Skeletal muscle satellite cell (primary cell): ENCODE measurements at regions not wholly inside any gene's neighbourhood (a gene's known extent, or its start where the extent isn't known, plus 50 kb on each side); places are given as distances from the start of the nearest gene placed in this dataset.
"Not testable (repeated sequence)": the region's sequence is repeated elsewhere in the genome, so short reads cannot be mapped to it uniquely, and the experiment has no call there.

ENCODE experiments used
- H3K27me3 ChIP-seq: 2 replicates; pipeline ENCODE4 v1.7.0; 2013; ENCODE audit warnings: low read length; ENCODE audit not compliant: control insufficient read depth, insufficient read depth
- H3K36me3 ChIP-seq: 2 replicates; pipeline ENCODE4 v1.7.0; 2013; ENCODE audit warnings: mild to moderate bottlenecking, control low read depth, low read length; ENCODE audit not compliant: insufficient read depth
- H3K4me1 ChIP-seq: 2 replicates; pipeline ENCODE4 v1.7.0; 2013; ENCODE audit warnings: low read length; ENCODE audit not compliant: control insufficient read depth, insufficient read depth
- H3K4me2 ChIP-seq: 2 replicates; pipeline ENCODE4 v1.7.0; 2013; ENCODE audit warnings: mild to moderate bottlenecking, low read length
- H3K4me3 ChIP-seq: 2 replicates; pipeline ENCODE4 v1.7.0; 2013; ENCODE audit warnings: low read length
- H3K9ac ChIP-seq: 2 replicates; pipeline ENCODE4 v1.7.0; 2013; ENCODE audit warnings: mild to moderate bottlenecking, low read depth, low read length, moderate library complexity
- H3K9me3 ChIP-seq: replicated peaks from 2 replicates; pipeline ENCODE4 v1.7.0; 2013; ENCODE audit warnings: mild to moderate bottlenecking, control low read depth, low read length

GRCh38 chr15:99494536-99495233 is 71.1 kb upstream of the MEF2A start:
- H3K27me3 ChIP-seq, H3K4me1 ChIP-seq, H3K9ac ChIP-seq, H3K9me3 ChIP-seq, H3K4me2 ChIP-seq, H3K4me3 ChIP-seq, H3K36me3 ChIP-seq: not testable (repeated sequence)

- Histone ChIP-seq H3K4me3 (no peak overlapping the region), H3K4me1 (no peaks in the 10 kb centered on the region), H3K9me3 (no peaks in the 10 kb centered on the region), H3K9ac (no peak overlapping the region), H3K36me3 (no peaks in the 10 kb centered on the region), H3K4me2 (no peak overlapping the region), H3K27me3 (no peaks in the 10 kb centered on the region)
Measured at GRCh38 chr15:99495430-99496301, 70.1 kb upstream of the MEF2A start.

GRCh38 chr15:99496302-99496629 is 69.5 kb upstream of the MEF2A start:
- no peaks in the 10 kb centered on the region for H3K9me3 ChIP-seq
- H3K4me1 ChIP-seq = no peaks in the 10 kb centered on the region
- H3K27me3 ChIP-seq = no peaks in the 10 kb centered on the region
- no peaks in the 10 kb centered on the region for H3K36me3 ChIP-seq
- H3K4me2 ChIP-seq = no peak overlapping the region
- H3K4me3 ChIP-seq = no peak overlapping the region
- H3K9ac ChIP-seq = no peak overlapping the region

GRCh38 chr15:99502182-99502581 is 63.6 kb upstream of the MEF2A start:
- Histone ChIP-seq H3K4me3 (no peak overlapping the region), H3K27me3 (no peaks in the 10 kb centered on the region), H3K9ac (no peak overlapping the region), H3K4me2 (no peak overlapping the region), H3K4me1 (peaks cover 14% of the 10 kb centered on the region), H3K9me3 (no peaks in the 10 kb centered on the region), H3K36me3 (no peaks in the 10 kb centered on the region)

GRCh38 chr15:99502661-99503060 is 63.1 kb upstream of the MEF2A start:
- Histone ChIP-seq H3K9ac (no peak overlapping the region), H3K4me3 (no peak overlapping the region), H3K4me2 (no peak overlapping the region), H3K27me3 (no peaks in the 10 kb centered on the region), H3K9me3 (no peaks in the 10 kb centered on the region), H3K36me3 (no peaks in the 10 kb centered on the region), H3K4me1 (peaks cover 19% of the 10 kb centered on the region)

GRCh38 chr15:99503411-99503810 is 62.4 kb upstream of the MEF2A start:
- Histone ChIP-seq H3K36me3 (no peaks in the 10 kb centered on the region), H3K9ac (no peak overlapping the region), H3K4me2 (no peak overlapping the region), H3K4me1 (peaks cover 27% of the 10 kb centered on the region), H3K27me3 (no peaks in the 10 kb centered on the region), H3K4me3 (no peak overlapping the region), H3K9me3 (no peaks in the 10 kb centered on the region)

GRCh38 chr15:99504071-99504822 is 61.5 kb upstream of the MEF2A start:
- H3K4me3 ChIP-seq = no peak overlapping the region
- no peaks in the 10 kb centered on the region for H3K27me3 ChIP-seq
- H3K36me3 ChIP-seq = no peaks in the 10 kb centered on the region
- no peak overlapping the region for H3K9ac ChIP-seq
- no peak overlapping the region for H3K4me2 ChIP-seq
- H3K4me1 ChIP-seq = peaks cover 32% of the 10 kb centered on the region
- H3K9me3 ChIP-seq = no peaks in the 10 kb centered on the region

- Histone ChIP-seq H3K36me3 (no peaks in the 10 kb centered on the region), H3K4me1 (peaks cover 32% of the 10 kb centered on the region), H3K4me3 (no peak overlapping the region), H3K9me3 (no peaks in the 10 kb centered on the region), H3K4me2 (no peak overlapping the region), H3K9ac (no peak overlapping the region), H3K27me3 (no peaks in the 10 kb centered on the region)
Measured at GRCh38 chr15:99504823-99505551, 60.8 kb upstream of the MEF2A start.

- Histone ChIP-seq H3K4me1 (peaks cover 34% of the 10 kb centered on the region), H3K4me3 (no peak overlapping the region), H3K4me2 (no peak overlapping the region), H3K9me3 (no peaks in the 10 kb centered on the region), H3K9ac (no peak overlapping the region), H3K27me3 (no peaks in the 10 kb centered on the region), H3K36me3 (no peaks in the 10 kb centered on the region)
Measured at GRCh38 chr15:99506399-99506798, 59.4 kb upstream of the MEF2A start.

- no peaks in the 10 kb centered on the region for H3K9me3 ChIP-seq
- no peaks in the 10 kb centered on the region for H3K36me3 ChIP-seq
- no peaks in the 10 kb centered on the region for H3K27me3 ChIP-seq
- H3K9ac ChIP-seq = no peak overlapping the region
- H3K4me1 ChIP-seq = peaks cover 40% of the 10 kb centered on the region
- H3K4me3 ChIP-seq = no peak overlapping the region
- H3K4me2 ChIP-seq = peak overlapping the region; percentile 67
Measured at GRCh38 chr15:99507016-99507503, 58.7 kb upstream of the MEF2A start.
